G401 (cell line): ENCODE measurements at regions not wholly inside any gene's neighbourhood (a gene's known extent, or its start where the extent isn't known, plus 50 kb on each side); places are given as distances from the start of the nearest gene placed in this dataset.
"Not testable (repeated sequence)": the region's sequence is repeated elsewhere in the genome, so short reads cannot be mapped to it uniquely, and the experiment has no call there.

Experiments
- DNase-seq: peaks from one replicate; pipeline ENCODE4 v3.0.0-alpha.2; 2015; ENCODE audit warnings: low spot score
- in situ Hi-C: cut with HindIII; loops from 2 replicates; pipeline ENCODE4 v1.10.0; 2016; ENCODE audit warnings: low sequenced_read_pairs, mixed read lengths

GRCh38 chr10:93215312-93215711 is 141.6 kb downstream of the CYP26A1 start:
- no peak for DNase-seq

GRCh38 chr10:93216341-93216985 is 142.8 kb downstream of the CYP26A1 start:
- in situ Hi-C loops = no loop called here
- no peak for DNase-seq

More at GRCh38 chr10:93215312-93215711, 141.6 kb downstream of the CYP26A1 start:
- in situ Hi-C loops = no loop called here

- no peak for DNase-seq
- in situ Hi-C loops = no loop called here
Observed at GRCh38 chr10:93218386-93218785, 144.7 kb downstream of the CYP26A1 start.

- no peak for DNase-seq
- in situ Hi-C loops = no loop called here
Observed at GRCh38 chr10:93219347-93219746, 145.7 kb downstream of the CYP26A1 start.

- no peak for DNase-seq
- in situ Hi-C loops = no loop called here
Observed at GRCh38 chr10:93220296-93221170, 146.8 kb downstream of the CYP26A1 start.

GRCh38 chr10:93221171-93221496 is 147.4 kb downstream of the CYP26A1 start:
- no peak for DNase-seq
- in situ Hi-C loops = no loop called here

- no peak for DNase-seq
- in situ Hi-C loops = no loop called here
Observed at GRCh38 chr10:93221521-93221920, 147.8 kb downstream of the CYP26A1 start.

GRCh38 chr10:93222211-93222754 is 148.6 kb downstream of the CYP26A1 start:
- DNase-seq = no peak
- in situ Hi-C loops = no loop called here

GRCh38 chr10:93222876-93223275 is 149.2 kb downstream of the CYP26A1 start:
- DNase-seq = no peak
- in situ Hi-C loops = no loop called here

- DNase-seq = no peak
- in situ Hi-C loops = no loop called here
Observed at GRCh38 chr10:93223336-93223735, 149.6 kb downstream of the CYP26A1 start.

- no peak for DNase-seq
- in situ Hi-C loops = no loop called here
Observed at GRCh38 chr10:93224005-93224779, 150.5 kb downstream of the CYP26A1 start.

- in situ Hi-C loops = no loop called here
- DNase-seq = no peak
Observed at GRCh38 chr10:93225938-93226337, 152.2 kb downstream of the CYP26A1 start.

- in situ Hi-C loops = no loop called here
- no peak for DNase-seq
Observed at GRCh38 chr10:93226619-93227018, 152.9 kb downstream of the CYP26A1 start.

GRCh38 chr10:93230596-93230995 is 156.9 kb downstream of the CYP26A1 start:
- in situ Hi-C loops, DNase-seq: not testable (repeated sequence)

- DNase-seq, in situ Hi-C loops: not testable (repeated sequence)
Observed at GRCh38 chr10:93232159-93232558, 158.5 kb downstream of the CYP26A1 start.

GRCh38 chr10:93234940-93235339 is 161.2 kb downstream of the CYP26A1 start:
- in situ Hi-C loops, DNase-seq: not testable (repeated sequence)

- in situ Hi-C loops = no loop called here
- no peak for DNase-seq
Observed at GRCh38 chr10:93235686-93236085, 162.0 kb downstream of the CYP26A1 start.

GRCh38 chr10:93236393-93237040 is 162.8 kb downstream of the CYP26A1 start:
- DNase-seq = no peak
- in situ Hi-C loops = no loop called here

- in situ Hi-C loops = no loop called here
- DNase-seq = no peak
Observed at GRCh38 chr10:93245147-93245546, 171.5 kb downstream of the CYP26A1 start.
